H1 (cell line): ENCODE measurements at regions not wholly inside any gene's neighbourhood (a gene's known extent, or its start where the extent isn't known, plus 50 kb on each side); places are given as distances from the start of the nearest gene placed in this dataset.

Experiments
- CTCF ChIA-PET: fragments of 300-600 bp; sonication (Branson Sonifier 250); formaldehyde crosslinking; loops from one replicate; lab custom pipeline; 2021; ENCODE audit not compliant: partially characterized antibody; lab: Charles Lee
- POLR2A ChIA-PET: fragments of 300-600 bp; sonication (Branson Sonifier 250); formaldehyde crosslinking; loops from one replicate; lab custom pipeline; 2021; ENCODE audit warnings: inconsistent platforms; ENCODE audit not compliant: partially characterized antibody; lab: Charles Lee
- DNase-seq, 2 experiments: peaks; one replicate each; pipeline versions ENCODE4 v3.0.0 to v3.0.0-alpha.2; 2010 to 2022; ENCODE audit warnings: low spot score in 2 of 2, low read depth in 1 of 2, mixed read lengths in 1 of 2
- FAIRE-seq: peaks from 2 replicates; lab custom pipeline; 2011; peaks lifted over from hg19 to GRCh38; lab: Jason Lieb, UNC
- H2AFZ ChIP-seq: 2 replicates; pipeline ENCODE4 v1.8.1; 2012; ENCODE audit warnings: low read length, inconsistent platforms
- H2AK5ac ChIP-seq: 2 replicates; pipeline ENCODE4 v1.6.1; 2013; ENCODE audit warnings: low read depth, low read length
- H2BK120ac ChIP-seq: replicated peaks from 2 replicates; pipeline ENCODE3; 2013; ENCODE audit warnings: low read depth, low read length, inconsistent platforms
- H2BK12ac ChIP-seq: 2 replicates; pipeline ENCODE4 v1.6.1; 2013; ENCODE audit warnings: low read depth, low read length
- H2BK15ac ChIP-seq: 2 replicates; pipeline ENCODE4 v1.6.1; 2013; ENCODE audit warnings: low read length
- H2BK20ac ChIP-seq: 2 replicates; pipeline ENCODE4 v1.6.1; 2013; ENCODE audit warnings: low read length
- H2BK5ac ChIP-seq: 2 replicates; pipeline ENCODE4 v1.6.1; 2013; ENCODE audit warnings: low read depth, low read length
- H3K14ac ChIP-seq: 2 replicates; pipeline ENCODE4 v1.6.1; 2013; ENCODE audit warnings: inconsistent platforms; ENCODE audit not compliant: insufficient read length
- H3K18ac ChIP-seq: 2 replicates; pipeline ENCODE4 v1.6.1; 2013; ENCODE audit warnings: low read length; ENCODE audit errors: extremely low read depth
- H3K23ac ChIP-seq: 2 replicates; pipeline ENCODE4 v1.6.1; 2013; ENCODE audit warnings: inconsistent platforms; ENCODE audit not compliant: insufficient read length
- H3K23me2 ChIP-seq: 2 replicates; pipeline ENCODE4 v1.6.1; 2013; ENCODE audit warnings: low read depth, low read length
- H3K27ac ChIP-seq: 2 replicates; pipeline ENCODE4 v1.6.1; 2011; ENCODE audit warnings: low read depth, low read length, inconsistent platforms
- H3K27me3 ChIP-seq, 4 experiments: replicated peaks in 1 of 4; 1 replicate in 1 of 4; 2 replicates in 3 of 4; pipeline versions ENCODE4 v1.6.1 to v1.8.1; 2011 to 2013; ENCODE audit warnings: low read length in 3 of 4, mild to moderate bottlenecking in 3 of 4, inconsistent platforms in 2 of 4, mixed read lengths in 2 of 4, moderate library complexity in 1 of 4; ENCODE audit not compliant: control insufficient read depth in 3 of 4, insufficient read depth in 3 of 4; ENCODE audit errors: extremely low read depth in 1 of 4
- H3K36me3 ChIP-seq, 4 experiments: 2 replicates each; pipeline versions ENCODE4 v1.6.1 to v1.8.1; 2011 to 2013; ENCODE audit warnings: mild to moderate bottlenecking in 4 of 4, low read length in 3 of 4, moderate library complexity in 2 of 4, control low read depth in 1 of 4, inconsistent platforms in 1 of 4; ENCODE audit not compliant: insufficient read depth in 4 of 4, control insufficient read depth in 2 of 4
- H3K4ac ChIP-seq: replicated peaks from 2 replicates; pipeline ENCODE3; 2013; ENCODE audit warnings: low read length, low read depth, mixed read lengths, inconsistent platforms; ENCODE audit not compliant: insufficient read length
- H3K4me1 ChIP-seq, 4 experiments: replicated peaks in 1 of 4; 1 replicate in 1 of 4; 2 replicates in 3 of 4; pipeline versions ENCODE4 v1.6.1 to v1.8.1; 2011 to 2013; ENCODE audit warnings: low read length in 3 of 4, inconsistent platforms in 2 of 4, mixed read lengths in 1 of 4; ENCODE audit not compliant: insufficient read depth in 4 of 4, control insufficient read depth in 3 of 4
- H3K4me2 ChIP-seq, 2 experiments: 2 replicates each; pipeline versions ENCODE4 v1.6.1 to v1.8.1; 2011 to 2013; ENCODE audit warnings: low read depth in 2 of 2, low read length in 2 of 2, control low read depth in 1 of 2, inconsistent platforms in 1 of 2, mild to moderate bottlenecking in 1 of 2; ENCODE audit not compliant: insufficient read depth in 1 of 2
- H3K4me3 ChIP-seq, 4 experiments: fragments of 200-600, 300-600 bp in 1 of 4; sonication (generic), shearing (Covaris generic), sonication (Bioruptor Twin) in 1 of 4; 2 replicates each; pipeline versions ENCODE4 v1.5.1 to v1.8.1; 2011 to 2016; ENCODE audit warnings: low read length in 4 of 4, low read depth in 3 of 4, control low read depth in 2 of 4, inconsistent platforms in 2 of 4, mild to moderate bottlenecking in 2 of 4, mixed read lengths in 1 of 4, moderate library complexity in 1 of 4; ENCODE audit not compliant: insufficient read depth in 2 of 4; ENCODE audit errors: extremely low read depth in 1 of 4
- H3K56ac ChIP-seq: replicated peaks from 2 replicates; pipeline ENCODE3; 2013; ENCODE audit warnings: low read depth, mild to moderate bottlenecking, mixed read lengths, low read length, inconsistent platforms; ENCODE audit not compliant: insufficient read length
- H3K79me1 ChIP-seq: 2 replicates; pipeline ENCODE4 v1.6.1; 2013; ENCODE audit warnings: low read depth, low read length, control low read depth
- H3K79me2 ChIP-seq, 2 experiments: 2 replicates each; pipeline versions ENCODE4 v1.6.1 to v1.8.1; 2012 to 2013; ENCODE audit warnings: low read length in 2 of 2, mild to moderate bottlenecking in 2 of 2, inconsistent platforms in 1 of 2; ENCODE audit not compliant: insufficient read depth in 2 of 2, control insufficient read depth in 1 of 2
- H3K9ac ChIP-seq, 4 experiments: replicated peaks in 1 of 4; 1 replicate in 1 of 4; 2 replicates in 3 of 4; pipeline versions ENCODE4 v1.6.1 to v1.8.1; 2011 to 2013; ENCODE audit warnings: low read depth in 3 of 4, low read length in 3 of 4, control low read depth in 2 of 4, mild to moderate bottlenecking in 2 of 4, moderate library complexity in 2 of 4, inconsistent platforms in 1 of 4; ENCODE audit errors: extremely low read depth in 1 of 4
- H3K9me3 ChIP-seq, 2 experiments: 2 replicates each; pipeline versions ENCODE4 v1.6.1 to v1.8.1; 2012 to 2013; ENCODE audit warnings: mild to moderate bottlenecking in 2 of 2, moderate library complexity in 2 of 2, control low read depth in 1 of 2, inconsistent platforms in 1 of 2, low read depth in 1 of 2, low read length in 1 of 2, mixed read lengths in 1 of 2; ENCODE audit not compliant: insufficient read depth in 2 of 2
- H4K20me1 ChIP-seq, 2 experiments: replicated peaks in 1 of 2; 2 replicates each; pipeline versions ENCODE3 to v1.8.1; 2011 to 2013; ENCODE audit warnings: inconsistent platforms in 2 of 2, low read length in 2 of 2, mild to moderate bottlenecking in 1 of 2; ENCODE audit not compliant: insufficient read depth in 2 of 2, control insufficient read depth in 1 of 2
- H4K5ac ChIP-seq: 2 replicates; pipeline ENCODE4 v1.6.1; 2013; ENCODE audit warnings: low read length, low read depth, mixed read lengths, inconsistent platforms; ENCODE audit not compliant: insufficient read length
- H4K8ac ChIP-seq: 2 replicates; pipeline ENCODE4 v1.8.0; 2013; ENCODE audit warnings: mild to moderate bottlenecking, moderate library complexity, low read length, inconsistent platforms; ENCODE audit not compliant: insufficient read depth; ENCODE audit errors: extremely low read depth
- H4K91ac ChIP-seq: replicated peaks from 2 replicates; pipeline ENCODE3; 2013; ENCODE audit warnings: low read length, mixed read lengths, inconsistent platforms; ENCODE audit not compliant: insufficient read length
- CTBP2 ChIP-seq: IDR thresholded peaks from 2 replicates; pipeline ENCODE4 v1.7.0; 2011; ENCODE audit warnings: borderline replicate concordance, mild to moderate bottlenecking, moderate library complexity, mixed read lengths, low read length; ENCODE audit not compliant: insufficient read depth, insufficient read length
- FOSL1 ChIP-seq: IDR thresholded peaks from 2 replicates; pipeline ENCODE4 v1.6.1; 2011; ENCODE audit warnings: mild to moderate bottlenecking, low read depth, low read length, moderate library complexity; ENCODE audit not compliant: insufficient read depth
- JUN ChIP-seq: IDR thresholded peaks from 2 replicates; pipeline ENCODE4 v1.6.1; 2011; ENCODE audit warnings: low read depth, mild to moderate bottlenecking, improper control_type of control experiment, low read length
- KDM1A ChIP-seq: fragments of 200-600, 300-600 bp; sonication (generic); IDR thresholded peaks from 2 replicates; pipeline ENCODE4 v1.7.1; 2016; ENCODE audit warnings: mild to moderate bottlenecking, low read length, borderline replicate concordance
- KDM4A ChIP-seq: IDR thresholded peaks from one replicate; pipeline ENCODE4 v1.7.1; 2012; ENCODE audit warnings: low read depth, mild to moderate bottlenecking, moderate library complexity, low read length, inconsistent platforms; ENCODE audit not compliant: severe bottlenecking
- KDM5A ChIP-seq: fragments of 200-600 bp; IDR thresholded peaks from 2 replicates; pipeline ENCODE4 v1.7.1; 2012; ENCODE audit warnings: mild to moderate bottlenecking, low read length, inconsistent platforms, mixed read lengths
- NANOG ChIP-seq: IDR thresholded peaks from 2 replicates; pipeline ENCODE4 v1.6.1; 2011; ENCODE audit warnings: low read length, low read depth, mild to moderate bottlenecking, inconsistent platforms; ENCODE audit not compliant: insufficient read depth, poor library complexity, severe bottlenecking
- SIN3A ChIP-seq, 2 experiments: IDR thresholded peaks in 1 of 2; conservative IDR thresholded peaks in 1 of 2; 2 replicates each; pipeline ENCODE4 v1.6.1; 2011 to 2012; ENCODE audit warnings: low read length in 2 of 2, improper control_type of control experiment in 1 of 2, low read depth in 1 of 2, mild to moderate bottlenecking in 1 of 2
- SUZ12 ChIP-seq: fragments of 200-600 bp; sonication (generic); IDR thresholded peaks from 2 replicates; pipeline ENCODE4 v1.6.1; 2012; ENCODE audit warnings: mild to moderate bottlenecking, inconsistent platforms, low read length, moderate library complexity, mixed read lengths
- TCF12 ChIP-seq: IDR thresholded peaks from 2 replicates; pipeline ENCODE4 v1.6.1; 2011; ENCODE audit warnings: low read depth, mild to moderate bottlenecking, low read length
- TEAD4 ChIP-seq: IDR thresholded peaks from 2 replicates; pipeline ENCODE4 v1.6.1; 2012; ENCODE audit warnings: low read depth, low read length, inconsistent platforms, mixed read lengths
- USF2 ChIP-seq: IDR thresholded peaks from 2 replicates; pipeline ENCODE4 v1.6.1; 2011; ENCODE audit warnings: low read length, improper control_type of control experiment

GRCh38 chr11:38672445-38672844, 2074.4 kb upstream of the RAG2 start:
- ChIA-PET CTCF (interaction anchor here (1.5 kb wide), 1 partner anchor 11 kb away, joined by 3 read pairs; no protein-coding TSS in a partner anchor), POLR2A (no interaction called here)
- no peak overlapping the region; the same call in 1 of the 2 replicates for H2AFZ ChIP-seq

More at GRCh38 chr11:38672445-38672844, 2074.4 kb upstream of the RAG2 start:
- Histone ChIP-seq H2BK12ac (no peak overlapping the region), H3K4me2 (no peak overlapping the region), H3K4me3 (no peak overlapping the region), H2AK5ac (no peak overlapping the region), H3K4ac (no peak overlapping the region), H4K8ac (no peak overlapping the region), H3K4me1 (no peaks in the 10 kb centered on the region), H3K79me2 (no peaks in the 10 kb centered on the region), H3K9me3 (no peaks in the 10 kb centered on the region), H3K23me2 (no peaks in the 10 kb centered on the region), H3K23ac (no peak overlapping the region), H3K36me3 (no peaks in the 10 kb centered on the region), H3K56ac (no peak overlapping the region), H3K27me3 (no peaks in the 10 kb centered on the region), H4K5ac (no peak overlapping the region), H4K91ac (no peak overlapping the region), H4K20me1 (no peaks in the 10 kb centered on the region), H2BK120ac (no peak overlapping the region), H3K18ac (no peak overlapping the region), H3K9ac (no peak overlapping the region), H2BK20ac (no peak overlapping the region), H2BK5ac (no peak overlapping the region), H3K14ac (no peak overlapping the region), H2BK15ac (no peak overlapping the region), H3K79me1 (no peaks in the 10 kb centered on the region), H3K27ac (no peak overlapping the region)
- FAIRE-seq (no peak), DNase-seq (no peak)
- no peak for TF ChIP-seq USF2
- TF ChIP-seq CTBP2 = no peak
- no peak for TF ChIP-seq SUZ12
- no peak for TF ChIP-seq TEAD4
- TF ChIP-seq KDM5A = no peak
- no peak for TF ChIP-seq KDM1A
- TF ChIP-seq SIN3A (conservative IDR thresholded peaks at IDR 0.05 in 1 of 2, IDR thresholded peaks at IDR 0.05 in 1 of 2; ENCODE audit: low read depth in 1 of 2, low read length in 2 of 2) = no peak
- no peak for TF ChIP-seq JUN
- no peak for TF ChIP-seq NANOG
- no peak for TF ChIP-seq FOSL1
- no peak for TF ChIP-seq TCF12
- no peak for TF ChIP-seq KDM4A
